ENCODE measurements at regions not wholly inside any gene's neighbourhood (a gene's known extent, or its start where the extent isn't known, plus 50 kb on each side); places are given as distances from the start of the nearest gene placed in this dataset.

GRCh38 chr12:126534942-126535341, 1469.7 kb downstream of the AACS start:
- Histone ChIP-seq H3K36me3 (ENCODE audit: low read depth, low read length) (no peaks in the 10 kb centered on the region), H3F3A (ENCODE audit: low read length, unreplicated experiment) (no peaks in the 10 kb centered on the region), H3K79me2 (ENCODE audit: low read length) (no peaks in the 10 kb centered on the region), H3K27me3 (ENCODE audit: low read length) (peaks cover 4% of the 10 kb centered on the region; the same call in 1 of the 2 replicates), H4K20me1 (ENCODE audit: low read length) (no peaks in the 10 kb centered on the region), H2AFZ (ENCODE audit: low read length) (no peak overlapping the region), H3K4me2 (ENCODE audit: low read length) (no peak overlapping the region), H3K9ac (ENCODE audit: low read length) (no peak overlapping the region), H3K9me2 (replicated peaks; ENCODE audit: low read length) (no peaks in the 10 kb centered on the region), H3K27ac (ENCODE audit: low read length) (no peak overlapping the region), H3K4me3 (ENCODE audit: low read length) (no peak overlapping the region), H3K4me1 (ENCODE audit: insufficient read depth, low read length) (no peaks in the 10 kb centered on the region), H3K9me3 (ENCODE audit: low read length) (0 out of 2 replicates have a peak, but pooled peaks cover 3% of the 10 kb centered on the region)
- no TSS peak for BruUV-seq (replicated peaks)
- ChIA-PET CTCF (no interaction called here), POLR2A (ENCODE audit: unreplicated experiment) (no interaction called here)
- intact Hi-C loops (cut with micrococcal nuclease) = no loop called here
- DNase-seq = no peak
- no peak for ATAC-seq
- TF ChIP-seq CTCF (conservative IDR thresholded peaks at IDR 0.05; ENCODE audit: low read depth, low read length) (no peak), EZH2 (IDR thresholded peaks at IDR 0.05; ENCODE audit: low read length, unreplicated experiment) (no peak), EZH2phosphoT487 (IDR thresholded peaks at IDR 0.05; ENCODE audit: borderline replicate concordance, low read length) (no peak)

- POLR2A ChIA-PET (ENCODE audit: unreplicated experiment) = no interaction called here
- no peaks in the 10 kb centered on the region for H3K4me1 ChIP-seq (ENCODE audit: insufficient read depth, low read length)
- no peaks in the 10 kb centered on the region for H3K36me3 ChIP-seq (ENCODE audit: low read depth, low read length)
- H3K27ac ChIP-seq (ENCODE audit: low read length) = no peak overlapping the region
- no peaks in the 10 kb centered on the region for H3K9me2 ChIP-seq (replicated peaks; ENCODE audit: low read length)
- ATAC-seq (no peak), DNase-seq (no peak)
- no peak overlapping the region for H3K4me3 ChIP-seq (ENCODE audit: low read length)
- no peak for TF ChIP-seq EZH2 (IDR thresholded peaks at IDR 0.05; ENCODE audit: low read length, unreplicated experiment)
- TF ChIP-seq CTCF (conservative IDR thresholded peaks at IDR 0.05; ENCODE audit: low read depth, low read length) = no peak
- no peak for TF ChIP-seq EZH2phosphoT487 (IDR thresholded peaks at IDR 0.05; ENCODE audit: borderline replicate concordance, low read length)
- BruUV-seq (replicated peaks) = no TSS peak
- no peaks in the 10 kb centered on the region for H3K79me2 ChIP-seq (ENCODE audit: low read length)
- intact Hi-C loops (cut with micrococcal nuclease) = no loop called here
- no peak overlapping the region for H2AFZ ChIP-seq (ENCODE audit: low read length)
- peaks cover 4% of the 10 kb centered on the region; the same call in 1 of the 2 replicates for H3K27me3 ChIP-seq (ENCODE audit: low read length)
- no peaks in the 10 kb centered on the region for H3F3A ChIP-seq (ENCODE audit: low read length, unreplicated experiment)
- H3K9ac ChIP-seq (ENCODE audit: low read length) = no peak overlapping the region
- CTCF ChIA-PET = no interaction called here
- 0 out of 2 replicates have a peak, but pooled peaks cover 3% of the 10 kb centered on the region for H3K9me3 ChIP-seq (ENCODE audit: low read length)
- H3K4me2 ChIP-seq (ENCODE audit: low read length) = no peak overlapping the region
- H4K20me1 ChIP-seq (ENCODE audit: low read length) = no peaks in the 10 kb centered on the region
Measured at GRCh38 chr12:126535971-126536370, 1470.7 kb downstream of the AACS start.

GRCh38 chr12:126537961-126538530, 1472.8 kb downstream of the AACS start:
- Histone ChIP-seq H3K36me3 (ENCODE audit: low read depth, low read length) (no peaks in the 10 kb centered on the region), H3K9ac (ENCODE audit: low read length) (no peak overlapping the region), H3K4me3 (ENCODE audit: low read length) (no peak overlapping the region), H4K20me1 (ENCODE audit: low read length) (no peaks in the 10 kb centered on the region), H3K27me3 (ENCODE audit: low read length) (peaks cover 11% of the 10 kb centered on the region), H3F3A (ENCODE audit: low read length, unreplicated experiment) (no peaks in the 10 kb centered on the region), H2AFZ (ENCODE audit: low read length) (no peak overlapping the region), H3K27ac (ENCODE audit: low read length) (no peak overlapping the region), H3K9me2 (replicated peaks; ENCODE audit: low read length) (no peaks in the 10 kb centered on the region), H3K4me1 (ENCODE audit: insufficient read depth, low read length) (no peaks in the 10 kb centered on the region), H3K9me3 (ENCODE audit: low read length) (no peaks in the 10 kb centered on the region; the same call in 1 of the 2 replicates), H3K79me2 (ENCODE audit: low read length) (no peaks in the 10 kb centered on the region), H3K4me2 (ENCODE audit: low read length) (no peak overlapping the region)
- ChIA-PET POLR2A (ENCODE audit: unreplicated experiment) (no interaction called here), CTCF (no interaction called here)
- ATAC-seq (no peak), DNase-seq (no peak)
- BruUV-seq (replicated peaks) = no TSS peak
- no peak for TF ChIP-seq EZH2phosphoT487 (IDR thresholded peaks at IDR 0.05; ENCODE audit: borderline replicate concordance, low read length)
- no peak for TF ChIP-seq EZH2 (IDR thresholded peaks at IDR 0.05; ENCODE audit: low read length, unreplicated experiment)
- no peak for TF ChIP-seq CTCF (conservative IDR thresholded peaks at IDR 0.05; ENCODE audit: low read depth, low read length)
- intact Hi-C loops (cut with micrococcal nuclease) = no loop called here

Data from PC-3 (cell line).